HG03103 (cell line): ENCODE measurements at regions not wholly inside any gene's neighbourhood (a gene's known extent, or its start where the extent isn't known, plus 50 kb on each side); places are given as distances from the start of the nearest gene placed in this dataset.
"Not testable (repeated sequence)": the region's sequence is repeated elsewhere in the genome, so short reads cannot be mapped to it uniquely, and the experiment has no call there.

ENCODE experiments used
- ATAC-seq: cut with Tn5 transposase; IDR thresholded peaks from one replicate; pipeline ENCODE4 v1.9.1; 2021; ENCODE audit warnings: low read depth; ENCODE audit not compliant: unreplicated experiment

DNA sequence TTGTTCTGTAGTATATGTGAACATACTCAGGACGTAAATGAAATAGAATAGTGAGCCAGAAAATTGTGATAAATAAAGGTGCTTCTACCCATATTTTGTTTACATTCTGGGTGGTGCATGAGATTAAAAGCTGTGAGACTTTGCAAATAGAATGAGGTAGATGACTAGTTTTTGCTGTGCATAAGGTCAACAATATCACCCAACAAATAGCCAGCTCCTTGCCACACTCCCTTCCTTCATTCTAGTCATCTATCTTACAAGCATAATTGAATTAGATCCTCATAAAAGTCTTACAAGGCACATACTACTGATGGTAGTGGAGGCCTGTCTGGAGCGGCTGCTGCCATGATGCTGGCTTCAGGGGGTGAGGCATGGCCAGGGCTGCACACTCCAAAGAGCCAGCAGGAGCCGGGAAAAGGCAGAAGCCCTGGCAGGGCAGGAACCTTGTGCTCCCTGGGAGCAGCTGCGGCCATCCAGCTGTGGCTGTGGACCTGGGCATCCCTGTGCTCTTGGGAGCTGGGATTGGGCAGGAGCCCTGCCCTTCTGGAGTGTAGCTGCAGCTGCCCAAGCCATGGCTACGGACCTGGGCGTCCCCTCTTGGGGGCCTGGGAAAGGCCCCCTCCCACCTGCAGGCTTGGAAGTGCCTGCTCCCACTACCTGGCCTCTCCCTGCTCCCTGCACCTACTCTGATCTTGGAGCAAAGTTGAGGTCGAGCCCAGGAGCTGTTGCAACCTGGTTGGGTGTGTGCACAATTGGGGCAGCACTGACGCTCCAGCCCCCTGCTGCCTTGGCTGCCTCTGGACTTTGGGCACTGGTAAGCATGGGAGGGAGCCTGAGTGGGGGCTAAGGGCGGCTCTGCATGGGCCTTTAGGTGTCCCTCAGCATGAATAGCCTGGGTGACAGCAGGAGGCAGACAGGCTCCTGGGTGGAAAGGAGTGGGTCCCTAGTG, 112.8 kb downstream of the DACT1 start:
- no peak for ATAC-seq

DNA sequence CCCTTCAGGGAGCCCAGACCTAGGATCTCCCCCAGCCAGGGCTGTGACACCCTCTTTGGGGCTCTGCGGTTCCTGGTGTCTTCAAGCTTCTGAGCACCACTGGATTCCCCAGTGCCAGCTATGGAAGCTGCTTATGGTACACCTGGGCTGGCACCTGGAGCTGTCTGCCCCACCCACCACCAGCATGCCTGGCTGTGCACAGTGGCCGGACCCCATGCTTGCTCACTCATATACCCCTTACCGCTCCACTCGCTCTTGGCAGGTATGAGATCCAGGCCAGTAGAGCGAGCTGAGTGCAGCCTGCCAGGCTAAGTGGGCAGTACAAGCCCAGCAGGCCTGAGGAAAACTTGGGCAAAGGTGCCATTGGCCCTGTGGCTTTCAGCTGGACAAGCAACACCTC, 114.0 kb downstream of the DACT1 start:
- no peak for ATAC-seq

DNA sequence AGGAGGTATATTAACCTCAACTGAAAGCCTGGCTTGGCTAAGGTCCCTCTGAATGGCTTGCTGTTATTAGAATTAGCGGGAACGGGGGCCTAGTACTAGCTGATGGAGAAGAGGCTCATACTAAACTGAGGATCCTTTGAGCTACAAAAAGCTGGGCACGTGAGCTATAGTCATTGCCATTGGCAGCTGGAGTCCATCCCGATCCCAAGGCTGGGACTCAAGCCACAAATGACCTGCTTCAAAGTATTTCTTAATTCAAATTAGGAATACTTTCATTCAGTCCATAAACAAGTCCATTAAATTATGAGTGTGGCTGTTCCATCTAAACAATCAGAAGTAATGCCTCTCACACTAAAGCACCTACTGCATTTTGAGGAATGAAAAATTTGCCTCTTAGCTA, 114.5 kb downstream of the DACT1 start:
- no peak for ATAC-seq

DNA sequence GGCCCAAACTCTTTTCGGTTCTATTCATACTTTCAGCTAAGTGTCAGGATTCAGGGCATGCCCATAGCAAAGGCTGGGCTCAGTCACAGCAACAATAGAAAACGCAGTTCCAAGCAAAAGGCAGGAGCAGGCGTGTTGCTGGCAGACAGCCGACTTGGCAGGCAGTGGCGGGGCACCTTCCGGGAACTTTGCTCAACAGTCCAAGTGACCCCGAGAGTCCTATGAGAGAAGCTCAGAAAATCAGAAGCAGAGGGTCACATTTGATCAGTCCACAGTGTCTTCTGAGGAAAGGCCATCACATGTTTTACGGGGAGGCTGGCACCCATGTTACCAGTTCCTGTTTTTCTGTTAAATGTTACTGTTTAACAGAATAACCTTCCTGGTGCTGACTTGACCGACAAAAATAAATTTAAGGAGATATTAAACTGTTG, 115.0 kb downstream of the DACT1 start:
- ATAC-seq: no peak

DNA sequence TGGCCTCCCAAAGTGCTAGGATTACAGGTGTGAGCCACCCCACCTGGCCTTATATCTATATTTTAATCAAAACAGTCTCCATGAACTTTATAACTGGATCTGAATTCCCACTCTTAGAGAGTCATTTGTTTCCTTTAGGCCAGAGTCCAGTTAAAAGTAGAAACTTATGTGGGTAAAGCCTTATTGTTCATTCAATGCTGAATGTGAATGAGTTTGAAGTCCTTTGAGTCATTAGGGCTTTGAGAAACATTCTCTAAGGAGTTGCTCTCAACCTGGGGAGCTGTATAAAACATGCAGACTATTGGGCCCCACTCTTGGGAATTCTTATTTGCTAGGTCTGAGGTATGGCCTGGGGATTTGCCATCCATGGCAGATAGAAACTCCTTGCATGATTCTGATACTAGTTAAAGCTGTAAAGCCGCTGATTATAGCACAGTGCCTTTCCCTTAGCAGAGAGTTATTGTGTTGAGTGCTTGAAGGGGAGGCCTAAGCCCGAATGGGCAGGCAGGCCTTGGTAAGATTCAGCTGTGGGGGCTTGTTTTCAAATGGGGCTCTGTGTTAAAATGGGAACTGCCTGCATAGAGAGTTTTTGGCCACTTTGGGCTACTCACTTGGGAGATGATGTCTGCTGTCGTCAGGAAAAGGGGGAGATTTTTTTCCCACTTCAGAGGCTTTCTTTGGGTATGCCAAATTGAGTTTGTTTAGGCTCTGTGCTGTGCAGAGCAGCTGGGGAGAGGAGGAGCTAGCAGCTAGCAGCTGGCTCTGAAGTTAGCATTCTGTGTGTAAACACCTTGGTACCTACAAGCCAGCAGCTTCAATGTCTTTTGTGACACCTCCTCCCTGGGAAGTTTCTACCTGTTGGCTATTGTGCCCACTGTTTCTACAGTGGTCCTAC, 117.5 kb downstream of the DACT1 start:
- ATAC-seq: no peak

DNA sequence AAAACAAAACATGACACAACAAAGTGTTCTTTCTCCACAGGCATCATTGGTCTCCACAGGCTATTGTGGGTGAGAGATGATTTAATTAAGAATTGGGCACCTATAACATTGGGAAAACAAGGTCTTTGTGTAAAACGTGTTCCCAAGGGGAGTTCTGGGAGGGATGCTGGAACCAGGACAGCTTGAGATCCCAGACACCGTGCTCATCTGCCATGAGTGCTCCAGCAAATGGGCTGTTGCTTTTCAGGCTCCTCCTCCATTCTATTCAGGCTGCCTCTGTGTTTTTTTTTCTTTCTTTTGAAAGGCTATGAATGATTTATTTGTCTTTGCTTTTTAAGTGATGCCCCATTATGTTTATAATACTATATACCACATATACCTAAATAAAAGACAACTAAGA, 122.4 kb downstream of the DACT1 start:
- no peak for ATAC-seq

DNA sequence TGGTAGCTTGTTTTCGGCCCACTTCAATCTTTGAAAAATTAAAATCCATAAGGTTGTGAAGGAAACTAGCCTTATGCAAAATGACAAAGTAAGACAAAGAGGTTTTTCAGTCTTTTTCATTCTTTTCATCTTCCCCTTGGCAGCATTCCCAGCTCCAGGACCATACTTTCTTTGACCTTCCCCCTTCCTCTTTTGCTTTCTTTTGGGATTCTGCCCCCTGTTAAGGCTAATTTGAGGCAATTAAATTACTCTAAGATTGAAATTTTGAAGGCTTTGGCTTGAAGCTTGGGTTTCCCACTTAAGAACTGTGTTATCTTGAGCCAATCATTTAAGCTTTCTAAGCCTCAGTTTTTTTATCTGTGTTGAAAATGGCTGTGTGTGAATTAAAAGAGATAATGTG, 124.9 kb downstream of the DACT1 start:
- ATAC-seq: no peak

DNA sequence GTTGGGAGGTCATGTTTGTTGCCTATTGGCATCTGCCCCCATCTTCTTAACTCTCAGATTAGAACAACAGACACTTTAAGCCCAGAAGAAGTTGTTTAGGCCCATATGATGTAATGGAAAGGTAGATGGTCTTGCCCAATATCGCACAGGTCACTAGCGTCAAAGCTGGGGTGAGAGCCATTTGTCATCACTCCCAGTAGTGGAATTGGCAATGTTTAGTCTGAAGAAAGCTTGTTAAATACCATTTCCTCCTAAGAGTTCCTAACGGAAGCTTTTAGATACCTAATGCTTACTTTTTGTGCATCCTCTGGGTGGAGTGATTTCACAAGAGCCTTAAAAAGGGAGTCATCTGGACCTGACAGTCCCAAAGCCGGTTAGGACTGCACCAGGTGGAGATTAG, 125.4 kb downstream of the DACT1 start:
- ATAC-seq: no peak

DNA sequence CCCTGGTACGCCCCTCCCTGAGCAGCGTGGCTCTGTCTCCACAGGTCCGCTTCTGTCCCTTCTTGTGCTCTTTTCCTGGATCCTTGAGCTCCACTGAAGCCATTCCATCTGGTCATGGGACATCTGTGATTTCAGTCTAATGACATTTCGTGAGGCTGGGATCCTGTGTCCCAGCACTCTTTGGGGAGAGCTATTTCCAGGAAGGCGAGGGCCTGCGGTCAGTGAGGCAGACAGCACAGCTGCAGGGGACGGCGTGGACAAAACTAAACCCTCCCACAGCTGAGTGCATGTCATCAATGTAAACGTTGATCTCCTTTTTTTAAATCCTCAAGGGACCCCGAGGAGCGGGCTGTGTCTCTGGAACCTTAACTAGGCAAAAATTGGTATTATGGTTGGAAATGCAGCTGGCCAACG, 127.7 kb downstream of the DACT1 start:
- ATAC-seq: no peak

DNA sequence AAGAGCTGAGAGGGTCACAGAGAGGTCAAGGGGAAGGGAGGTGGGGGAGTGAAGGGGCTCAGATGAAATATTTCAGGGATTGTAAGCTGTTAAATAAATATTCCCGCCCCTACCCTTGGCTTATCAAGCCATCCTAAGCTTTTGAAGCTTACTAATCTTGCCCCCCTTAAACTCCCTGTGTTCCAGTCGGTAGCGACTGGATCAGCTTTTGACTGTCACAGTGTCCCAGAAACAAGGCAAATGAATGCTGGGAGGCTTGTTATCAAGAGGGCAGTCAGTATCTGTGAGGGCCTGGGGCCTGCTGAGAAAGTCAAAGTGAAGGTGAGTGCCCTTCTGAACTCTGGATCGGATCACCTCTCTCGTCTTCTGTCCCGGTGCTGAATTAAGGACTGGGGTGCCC, 128.1 kb downstream of the DACT1 start:
- no peak for ATAC-seq

DNA sequence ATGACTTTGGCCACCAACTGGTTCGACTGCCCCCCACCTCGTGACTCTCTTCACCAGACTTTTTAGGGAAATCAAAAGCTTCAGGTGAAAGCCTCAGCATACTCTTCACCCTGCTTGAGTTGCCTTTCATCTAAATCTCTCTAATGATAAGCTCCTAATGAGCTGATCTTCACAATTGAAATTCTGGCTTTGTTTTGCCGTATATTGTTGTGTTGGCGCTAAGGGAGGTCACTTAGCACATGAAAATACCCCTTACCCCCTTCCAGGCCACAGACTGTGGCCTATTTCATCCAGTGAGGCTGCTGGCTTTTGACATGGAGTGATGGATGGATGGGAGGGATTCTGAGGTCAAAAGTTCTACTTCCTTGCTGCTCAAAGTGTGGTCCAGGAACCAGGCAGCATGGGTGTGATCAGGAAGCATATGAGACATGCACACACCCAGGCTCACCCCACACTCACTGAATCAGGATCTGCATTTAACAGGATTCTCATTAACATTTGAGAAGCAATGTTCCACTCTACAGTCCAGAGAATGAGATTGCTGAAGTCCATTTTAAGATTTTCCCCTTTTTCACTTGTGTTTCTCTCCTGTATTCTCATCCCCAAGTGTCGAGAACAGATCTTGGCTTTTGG, 131.4 kb downstream of the DACT1 start:
- no peak for ATAC-seq

DNA sequence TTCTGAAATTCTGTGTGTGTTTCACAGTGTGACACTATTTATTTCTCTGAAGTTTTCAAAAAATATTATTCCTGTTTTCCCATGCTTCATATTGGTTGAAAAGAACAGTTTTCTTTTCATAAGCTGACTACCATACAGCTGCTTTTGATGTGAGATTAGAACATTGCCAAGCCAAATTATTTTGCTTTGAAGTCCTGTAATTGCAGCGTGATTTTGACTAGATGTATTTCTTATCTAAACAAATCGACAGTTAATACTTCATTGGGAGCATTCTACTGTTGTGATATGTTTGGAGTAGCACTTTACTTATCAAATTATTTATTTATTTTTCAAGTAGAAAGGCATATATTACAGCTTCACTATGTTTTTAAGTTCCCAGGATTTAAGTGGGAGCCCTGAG, 132.0 kb downstream of the DACT1 start:
- ATAC-seq: no peak

DNA sequence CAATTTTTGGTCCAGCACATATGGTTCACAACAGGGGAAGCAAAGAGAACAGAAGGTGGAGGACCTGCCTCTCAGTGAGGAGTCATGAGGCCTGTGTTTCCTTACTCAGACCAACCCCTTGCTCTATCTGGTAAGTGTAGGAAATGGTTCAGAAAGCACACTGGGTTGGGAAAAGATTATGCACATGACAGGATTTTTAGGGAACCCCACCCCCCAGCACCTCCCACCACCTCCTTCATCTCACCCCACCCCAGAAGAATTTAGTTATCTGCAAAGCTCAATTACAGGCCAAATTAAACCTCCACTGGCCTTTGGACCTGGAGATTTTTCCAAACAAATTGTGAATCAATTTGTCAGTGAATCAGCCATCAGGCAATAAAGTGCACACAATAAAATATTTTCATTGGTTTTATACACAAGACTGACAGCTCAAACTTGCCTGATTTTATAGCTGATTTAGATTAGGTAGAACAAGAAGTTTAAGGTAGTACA, 132.8 kb downstream of the DACT1 start:
- ATAC-seq: no peak

DNA sequence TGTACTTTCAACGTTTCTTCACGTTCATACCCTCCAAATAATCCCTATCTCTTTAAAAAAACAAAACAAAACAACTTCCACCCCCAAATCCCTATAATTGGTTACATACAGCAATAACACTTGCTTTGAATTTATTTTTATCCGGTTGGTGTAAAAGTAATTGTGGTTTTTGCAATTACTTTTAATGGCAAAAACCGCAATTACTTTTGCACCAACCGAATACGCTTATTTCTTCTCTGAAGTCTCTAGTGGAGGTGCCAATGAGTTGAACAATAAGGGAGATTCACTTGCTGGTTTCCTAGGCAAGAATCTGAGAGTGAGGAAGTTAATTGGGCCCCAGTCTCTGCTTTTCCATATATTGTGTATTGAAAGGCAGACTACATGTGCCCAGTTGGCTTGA, 133.3 kb downstream of the DACT1 start:
- no peak for ATAC-seq

DNA sequence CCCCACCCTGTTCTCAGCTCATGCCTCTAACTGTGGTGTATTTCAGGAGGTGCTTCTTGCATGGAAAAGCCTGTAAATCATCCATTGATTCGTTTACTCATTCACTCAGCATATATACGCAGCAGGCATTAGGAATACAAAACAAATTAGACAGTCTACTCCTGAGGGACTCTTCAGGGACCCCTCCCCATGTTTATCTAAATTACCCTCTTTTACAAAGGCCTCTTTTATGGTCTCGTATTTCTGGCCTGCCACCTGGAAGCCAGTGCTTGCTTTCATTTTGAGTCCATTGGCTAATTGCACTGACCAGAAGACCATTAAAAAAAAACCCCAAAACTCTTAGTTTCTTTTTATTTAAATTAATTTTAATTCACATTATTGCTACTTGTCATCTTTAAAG, 134.4 kb downstream of the DACT1 start:
- ATAC-seq: no peak

DNA sequence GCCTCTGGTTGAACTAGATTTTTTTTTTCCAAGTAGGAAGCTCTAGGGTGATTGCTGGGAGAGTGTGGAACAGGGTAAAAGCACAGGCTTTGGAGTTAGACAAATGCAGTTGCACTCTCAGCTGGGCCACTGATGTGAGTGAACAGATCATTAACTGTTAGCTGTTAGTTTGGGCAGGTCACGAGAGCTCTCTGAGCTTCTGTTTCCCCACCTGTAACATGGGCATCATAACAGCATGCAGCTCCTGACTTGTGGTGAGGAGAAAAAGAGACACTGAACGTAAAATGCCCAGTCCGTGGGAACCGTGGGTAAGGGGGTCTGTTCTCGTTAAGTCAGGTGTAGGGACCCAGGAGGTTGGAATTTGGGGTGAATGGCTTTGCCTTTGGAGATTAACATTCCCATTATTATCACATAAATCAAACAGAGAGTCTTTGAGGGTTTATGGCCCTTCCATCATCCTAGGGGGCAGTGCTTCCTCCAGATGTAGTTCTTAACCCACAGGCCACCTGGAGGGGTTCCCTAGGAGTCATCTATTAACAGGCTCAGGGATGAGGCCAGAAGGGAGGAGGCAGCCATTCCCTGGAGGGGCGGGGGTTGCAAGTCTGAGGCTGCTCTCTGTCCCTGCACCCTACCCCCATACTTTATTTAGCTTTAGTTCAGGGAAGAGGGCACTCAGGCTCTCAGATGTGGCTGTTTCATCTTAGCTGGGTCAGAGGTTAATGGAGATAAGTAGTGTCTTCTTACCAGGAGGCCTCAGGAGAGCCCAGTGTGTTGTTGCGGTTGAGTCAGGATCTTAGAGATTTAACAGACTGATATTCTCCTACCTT, 135.2 kb downstream of the DACT1 start:
- no peak for ATAC-seq

DNA sequence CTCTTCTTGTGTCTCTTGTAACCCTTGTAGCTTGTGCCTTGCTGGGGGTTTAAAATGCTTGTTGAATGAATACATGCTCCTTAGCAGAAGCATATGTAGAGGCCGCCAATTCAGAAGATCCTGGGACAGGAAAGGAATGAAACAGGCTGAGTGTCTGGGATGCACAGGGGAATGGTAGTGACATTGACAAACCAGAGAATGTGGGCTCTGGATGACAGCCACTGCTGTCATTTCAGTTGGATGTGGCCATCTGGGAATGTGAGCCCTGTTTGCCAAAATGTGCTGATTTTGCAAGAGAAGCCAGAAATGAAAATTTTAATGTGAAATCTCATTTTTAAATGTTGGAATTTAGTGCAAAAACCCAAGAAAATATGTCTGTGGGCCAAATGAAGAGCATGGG, 136.8 kb downstream of the DACT1 start:
- no peak for ATAC-seq

DNA sequence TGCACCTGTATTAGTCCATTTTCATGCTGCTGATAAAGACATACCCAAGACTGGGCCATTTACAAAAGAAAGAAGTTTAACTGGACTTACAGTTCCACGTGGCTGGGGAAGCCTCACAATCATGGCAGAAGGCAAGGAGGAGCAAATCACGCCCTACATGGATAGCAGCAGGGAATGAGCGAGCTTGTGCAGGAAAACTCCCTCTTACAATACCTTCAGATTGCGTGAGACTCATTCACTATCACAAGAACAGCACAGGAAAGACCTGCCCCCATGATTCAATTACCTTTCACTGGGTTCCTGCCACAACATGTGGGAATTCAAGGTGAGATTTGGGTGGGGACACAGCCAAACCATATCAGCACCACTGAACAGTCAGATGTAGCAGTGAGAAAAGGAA, 137.4 kb downstream of the DACT1 start:
- not testable (repeated sequence) for ATAC-seq

DNA sequence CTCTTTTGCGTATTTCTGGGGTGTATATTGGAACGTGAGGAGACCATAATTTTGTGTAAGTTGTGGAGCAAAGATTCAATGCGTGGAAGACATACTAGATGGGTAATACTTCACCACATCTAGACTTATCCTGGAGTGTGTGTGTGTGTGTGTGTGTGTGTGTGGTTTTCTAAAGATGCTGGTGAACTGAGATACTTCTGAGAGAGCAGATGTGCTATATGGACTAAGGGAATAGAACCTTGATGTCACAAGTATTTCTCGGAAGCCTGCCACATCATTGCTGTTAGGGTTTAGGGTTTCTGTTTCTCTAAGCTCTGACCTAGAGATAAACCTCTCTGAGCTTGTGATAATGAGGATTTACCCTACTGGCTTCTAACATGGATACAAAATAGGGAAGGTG, 138.8 kb downstream of the DACT1 start:
- no peak for ATAC-seq

DNA sequence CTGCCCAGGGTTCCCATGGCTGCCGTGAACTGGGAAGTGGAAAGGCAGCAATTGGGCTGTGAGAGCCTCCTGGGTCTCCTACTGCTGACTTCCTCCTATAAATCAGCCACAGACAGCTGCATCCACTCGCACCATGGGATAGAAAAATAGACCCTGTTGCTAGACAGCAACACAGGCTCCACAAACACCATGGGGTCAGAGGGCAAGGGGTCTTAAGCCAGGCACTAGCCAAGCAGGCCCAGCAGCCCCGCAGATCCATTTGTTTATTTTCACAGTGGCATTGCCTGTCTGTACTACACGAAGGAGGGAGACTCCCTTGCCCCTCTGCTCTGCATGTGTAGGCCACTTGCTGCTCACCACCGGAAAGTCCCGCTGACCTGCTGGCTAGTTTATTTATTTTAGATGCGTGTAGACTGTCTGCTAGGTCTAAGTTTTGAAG, 139.8 kb downstream of the DACT1 start:
- no peak for ATAC-seq
